KOPT-K1 (cell line): ENCODE measurements at regions not wholly inside any gene's neighbourhood (a gene's known extent, or its start where the extent isn't known, plus 50 kb on each side); places are given as distances from the start of the nearest gene placed in this dataset.

Experiments used
- H3K27ac ChIP-seq: fragments of 200-600 bp; sonication (generic); 2 replicates; pipeline ENCODE4 v1.5.1; 2016; ENCODE audit warnings: antibody characterized with exemption, mild to moderate bottlenecking, low read depth, low read length; ENCODE audit not compliant: poor library complexity, severe bottlenecking
- H3K36me3 ChIP-seq: fragments of 200-600 bp; sonication (generic); 2 replicates; pipeline ENCODE4 v1.5.1; 2017; ENCODE audit warnings: antibody characterized with exemption, mild to moderate bottlenecking, low read length, moderate library complexity; ENCODE audit not compliant: insufficient read depth
- H3K9me3 ChIP-seq: fragments of 200-600 bp; sonication (generic); 2 replicates; pipeline ENCODE4 v1.5.1; 2017; ENCODE audit warnings: antibody characterized with exemption, low read length, mild to moderate bottlenecking; ENCODE audit not compliant: insufficient read depth, poor library complexity, severe bottlenecking

- Histone ChIP-seq H3K9me3 (no peaks in the 10 kb centered on the region), H3K36me3 (no peaks in the 10 kb centered on the region), H3K27ac (no peak overlapping the region)
These were observed 211.3 kb downstream of the GPD2 start for GRCh38 chr2:156647377-156648010.

- H3K27ac ChIP-seq, result no peak overlapping the region
- no peaks in the 10 kb centered on the region for H3K9me3 ChIP-seq
- H3K36me3 ChIP-seq, result no peaks in the 10 kb centered on the region
These were observed 212.3 kb downstream of the GPD2 start for GRCh38 chr2:156648522-156648921.

DNA sequence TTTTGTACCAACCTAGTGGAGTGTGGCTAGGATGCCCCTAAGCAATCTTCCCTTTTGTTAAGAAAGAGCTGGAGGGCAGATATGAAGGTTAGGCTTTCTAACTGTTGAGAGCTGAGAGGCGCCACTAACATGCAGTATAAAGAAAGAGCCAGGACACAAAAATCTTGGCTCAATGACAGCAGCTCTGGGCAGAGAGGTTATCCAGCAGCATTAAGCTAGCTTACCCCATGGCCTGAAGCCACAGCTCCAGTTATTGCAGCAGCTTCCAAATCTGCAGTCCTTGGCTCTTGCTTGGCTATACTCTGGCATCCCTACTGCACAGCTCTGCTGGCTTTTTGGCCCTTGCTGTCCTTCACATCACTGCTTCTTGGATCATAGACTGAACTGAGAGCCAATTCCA lies 213.4 kb downstream of the GPD2 start:
- no peaks in the 10 kb centered on the region for H3K9me3 ChIP-seq
- no peak overlapping the region for H3K27ac ChIP-seq
- no peaks in the 10 kb centered on the region for H3K36me3 ChIP-seq

GRCh38 chr2:156652691-156653090 lies 216.5 kb downstream of the GPD2 start:
- Histone ChIP-seq H3K9me3 (no peaks in the 10 kb centered on the region), H3K27ac (no peak overlapping the region), H3K36me3 (no peaks in the 10 kb centered on the region)

GRCh38 chr2:156653675-156654074 lies 217.5 kb downstream of the GPD2 start:
- H3K36me3 ChIP-seq, result no peaks in the 10 kb centered on the region
- H3K27ac ChIP-seq, result no peak overlapping the region
- H3K9me3 ChIP-seq, result no peaks in the 10 kb centered on the region

- Histone ChIP-seq H3K27ac (no peak overlapping the region), H3K9me3 (no peaks in the 10 kb centered on the region), H3K36me3 (no peaks in the 10 kb centered on the region)
These were observed 221.6 kb downstream of the GPD2 start for GRCh38 chr2:156657809-156658208.

DNA sequence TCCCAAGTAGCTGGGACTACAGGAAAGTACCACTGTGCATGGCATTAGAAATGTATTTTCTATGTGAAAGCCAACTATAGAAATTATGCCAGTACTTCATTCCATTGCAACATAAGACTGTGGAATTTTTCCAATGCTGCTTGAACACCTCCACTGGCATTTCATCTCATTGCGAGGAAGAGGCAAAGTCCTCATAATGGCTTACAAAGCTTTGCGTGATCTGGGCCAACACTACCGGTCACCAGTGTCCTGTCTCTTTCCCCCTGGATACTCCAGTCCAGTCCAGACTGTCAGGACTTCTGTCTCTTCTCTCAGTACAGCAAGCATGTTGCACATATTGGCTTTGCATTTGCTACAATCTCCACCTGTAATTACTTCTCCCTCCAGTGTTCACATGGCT lies 223.5 kb downstream of the GPD2 start:
- Histone ChIP-seq H3K27ac (no peak overlapping the region), H3K9me3 (no peaks in the 10 kb centered on the region), H3K36me3 (no peaks in the 10 kb centered on the region)

- H3K9me3 ChIP-seq, result peaks cover 9% of the 10 kb centered on the region
- no peaks in the 10 kb centered on the region for H3K36me3 ChIP-seq
- no peak overlapping the region for H3K27ac ChIP-seq
These were observed 227.7 kb downstream of the GPD2 start for GRCh38 chr2:156663757-156664409.

GRCh38 chr2:156666130-156666785 lies 230.1 kb downstream of the GPD2 start:
- Histone ChIP-seq H3K9me3 (peaks cover 9% of the 10 kb centered on the region), H3K36me3 (no peaks in the 10 kb centered on the region), H3K27ac (no peak overlapping the region)

DNA sequence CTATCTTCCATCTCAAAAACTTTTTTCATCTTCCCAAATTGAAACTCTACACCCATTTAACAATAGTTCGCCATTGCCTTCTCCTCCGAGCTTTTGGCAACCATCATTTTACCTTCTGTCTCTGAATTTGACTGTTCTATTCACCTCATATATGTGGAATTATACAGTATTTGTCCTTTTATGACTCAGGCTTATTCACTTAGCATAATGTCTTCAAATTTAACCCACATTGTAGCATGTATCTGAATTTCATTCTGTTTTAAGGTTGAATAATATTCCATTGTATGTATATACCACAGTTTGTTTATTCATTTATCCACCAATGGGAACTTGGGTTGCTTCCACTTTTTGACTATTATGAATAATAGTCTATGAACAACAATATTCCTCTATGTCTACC lies 233.9 kb downstream of the GPD2 start:
- H3K27ac ChIP-seq, result no peak overlapping the region
- H3K9me3 ChIP-seq, result peaks cover 9% of the 10 kb centered on the region
- H3K36me3 ChIP-seq, result no peaks in the 10 kb centered on the region

DNA sequence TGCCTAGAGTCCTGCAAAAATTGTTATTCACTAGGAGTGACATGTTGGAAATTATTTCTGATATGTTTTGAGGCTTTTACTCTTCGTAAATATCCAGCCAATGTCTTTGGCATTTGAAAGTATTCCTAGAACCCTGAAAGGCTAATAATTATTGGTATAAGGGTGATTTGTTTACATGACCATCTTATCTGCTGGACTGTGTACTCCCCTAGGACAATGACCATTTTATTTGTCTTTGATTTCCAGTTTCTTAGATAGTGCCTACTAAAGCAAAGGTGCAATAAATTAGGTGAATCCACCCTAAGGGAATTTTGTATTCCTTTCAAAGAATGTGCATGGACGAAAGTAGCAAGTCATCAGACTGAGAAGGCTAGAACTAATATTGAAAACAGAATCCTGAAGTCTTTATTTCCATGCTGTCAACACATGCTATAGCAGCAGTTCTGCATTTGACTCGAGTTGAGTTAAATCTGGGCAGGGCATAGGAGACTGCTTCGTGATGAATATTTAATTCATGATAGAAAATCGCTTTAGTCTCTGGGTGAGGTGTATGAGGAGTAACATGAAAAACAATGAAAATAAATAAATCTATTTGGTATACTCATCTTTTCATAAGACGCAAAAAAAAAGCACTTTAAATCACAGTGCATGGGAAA lies 235.7 kb downstream of the GPD2 start:
- Histone ChIP-seq H3K27ac (no peak overlapping the region), H3K9me3 (peaks cover 9% of the 10 kb centered on the region), H3K36me3 (no peaks in the 10 kb centered on the region)

GRCh38 chr2:156672556-156673332 lies 236.6 kb downstream of the GPD2 start:
- peaks cover 9% of the 10 kb centered on the region for H3K9me3 ChIP-seq
- H3K27ac ChIP-seq, result no peak overlapping the region
- H3K36me3 ChIP-seq, result no peaks in the 10 kb centered on the region

DNA sequence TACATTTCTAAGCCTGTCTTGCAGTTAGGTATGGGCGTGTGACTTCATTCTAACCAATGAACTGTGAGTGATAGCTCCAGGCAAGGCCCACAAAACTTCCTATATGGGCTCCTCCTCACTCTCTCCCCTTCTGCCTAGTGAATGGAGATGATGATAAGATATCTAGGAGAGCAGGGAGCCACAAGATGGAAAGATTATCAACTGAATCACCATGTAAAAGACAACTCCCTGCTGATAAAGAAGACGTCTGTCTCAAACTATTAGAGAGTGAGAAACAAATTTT lies 237.1 kb downstream of the GPD2 start:
- Histone ChIP-seq H3K27ac (no peak overlapping the region), H3K36me3 (no peaks in the 10 kb centered on the region), H3K9me3 (peaks cover 4% of the 10 kb centered on the region)

- Histone ChIP-seq H3K36me3 (no peaks in the 10 kb centered on the region), H3K27ac (no peak overlapping the region), H3K9me3 (no peaks in the 10 kb centered on the region)
These were observed 237.8 kb downstream of the GPD2 start for GRCh38 chr2:156673981-156674380.

- Histone ChIP-seq H3K9me3 (no peaks in the 10 kb centered on the region), H3K36me3 (no peaks in the 10 kb centered on the region), H3K27ac (no peak overlapping the region)
These were observed 239.7 kb downstream of the GPD2 start for GRCh38 chr2:156675896-156676295.
